Smooth muscle cell (in vitro differentiated cells): ENCODE measurements at regions not wholly inside any gene's neighbourhood (a gene's known extent, or its start where the extent isn't known, plus 50 kb on each side); places are given as distances from the start of the nearest gene placed in this dataset.

Source experiments
- DNase-seq: peaks from one replicate; lab custom pipeline; 2025; ENCODE audit not compliant: unreplicated experiment; lab: John Stamatoyannopoulos, UW
- H2AFZ ChIP-seq: fragments of 200-600 bp; sonication (generic); 2 replicates; pipeline ENCODE4 v1.6.0; 2016; ENCODE audit warnings: antibody characterized with exemption, low read depth, mild to moderate bottlenecking
- H3F3A ChIP-seq: fragments of 200-600 bp; sonication (generic); 2 replicates; pipeline ENCODE4 v1.6.0; 2017; ENCODE audit warnings: antibody characterized with exemption, low read depth
- H3K27ac ChIP-seq: fragments of 200-600 bp; sonication (generic); 2 replicates; pipeline ENCODE4 v1.5.1; 2016; ENCODE audit warnings: low read depth, mild to moderate bottlenecking
- H3K27me3 ChIP-seq: fragments of 200-600 bp; sonication (generic); 2 replicates; pipeline ENCODE4 v1.6.1; 2016; ENCODE audit warnings: low read depth, mild to moderate bottlenecking
- H3K36me3 ChIP-seq: fragments of 200-600 bp; sonication (generic); 2 replicates; pipeline ENCODE4 v1.5.1; 2016; ENCODE audit warnings: low read depth
- H3K4me1 ChIP-seq: fragments of 200-600 bp; sonication (generic); 2 replicates; pipeline ENCODE4 v1.5.1; 2016; ENCODE audit warnings: low read depth
- H3K4me2 ChIP-seq: fragments of 200-600 bp; sonication (generic); 2 replicates; pipeline ENCODE4 v1.6.0; 2016; ENCODE audit warnings: mild to moderate bottlenecking
- H3K4me3 ChIP-seq: fragments of 200-600 bp; sonication (generic); 2 replicates; pipeline ENCODE4 v1.5.1; 2016; ENCODE audit warnings: mild to moderate bottlenecking
- H3K79me2 ChIP-seq: fragments of 200-600 bp; sonication (generic); 2 replicates; pipeline ENCODE4 v1.6.0; 2016; ENCODE audit warnings: low read depth, mild to moderate bottlenecking
- H3K9ac ChIP-seq: fragments of 200-600 bp; sonication (generic); 2 replicates; pipeline ENCODE4 v1.6.0; 2016; ENCODE audit warnings: low read depth
- H3K9me3 ChIP-seq: fragments of 200-600 bp; sonication (generic); replicated peaks from 2 replicates; pipeline ENCODE4 v1.5.1; 2016; ENCODE audit warnings: low read depth
- H4K20me1 ChIP-seq: fragments of 200-600 bp; sonication (generic); 2 replicates; pipeline ENCODE4 v1.6.0; 2016; ENCODE audit warnings: low read depth
- WGBS: methylation state at CpG from one replicate; pipeline ENCODE4 v1.1.7; 2016; ENCODE audit warnings: low lambda C conversion rate; 5-methylcytosine and 5-hydroxymethylcytosine counted together
- TF ChIP-seq, protein P1 (sequence below): fragments of 200-600 bp; sonication (generic); IDR thresholded peaks from 2 replicates; pipeline ENCODE4 v1.5.1; 2017; ENCODE audit warnings: borderline replicate concordance, mild to moderate bottlenecking, antibody characterized with exemption; ENCODE audit not compliant: insufficient read depth, poor library complexity, severe bottlenecking

- H3K4me1 ChIP-seq: peaks cover 5% of the 10 kb centered on the region
- no peak overlapping the region for H3K4me2 ChIP-seq
- no peaks in the 10 kb centered on the region for H3F3A ChIP-seq
- H3K9ac ChIP-seq: no peak overlapping the region
- H3K27ac ChIP-seq: no peak overlapping the region
- no peak for DNase-seq
- H3K36me3 ChIP-seq: no peaks in the 10 kb centered on the region
- TF ChIP-seq, protein P1, sequence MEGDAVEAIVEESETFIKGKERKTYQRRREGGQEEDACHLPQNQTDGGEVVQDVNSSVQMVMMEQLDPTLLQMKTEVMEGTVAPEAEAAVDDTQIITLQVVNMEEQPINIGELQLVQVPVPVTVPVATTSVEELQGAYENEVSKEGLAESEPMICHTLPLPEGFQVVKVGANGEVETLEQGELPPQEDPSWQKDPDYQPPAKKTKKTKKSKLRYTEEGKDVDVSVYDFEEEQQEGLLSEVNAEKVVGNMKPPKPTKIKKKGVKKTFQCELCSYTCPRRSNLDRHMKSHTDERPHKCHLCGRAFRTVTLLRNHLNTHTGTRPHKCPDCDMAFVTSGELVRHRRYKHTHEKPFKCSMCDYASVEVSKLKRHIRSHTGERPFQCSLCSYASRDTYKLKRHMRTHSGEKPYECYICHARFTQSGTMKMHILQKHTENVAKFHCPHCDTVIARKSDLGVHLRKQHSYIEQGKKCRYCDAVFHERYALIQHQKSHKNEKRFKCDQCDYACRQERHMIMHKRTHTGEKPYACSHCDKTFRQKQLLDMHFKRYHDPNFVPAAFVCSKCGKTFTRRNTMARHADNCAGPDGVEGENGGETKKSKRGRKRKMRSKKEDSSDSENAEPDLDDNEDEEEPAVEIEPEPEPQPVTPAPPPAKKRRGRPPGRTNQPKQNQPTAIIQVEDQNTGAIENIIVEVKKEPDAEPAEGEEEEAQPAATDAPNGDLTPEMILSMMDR: no peak
- H3K79me2 ChIP-seq: no peaks in the 10 kb centered on the region
- peaks cover 35% of the 10 kb centered on the region for H3K27me3 ChIP-seq
- no peak overlapping the region for H3K4me3 ChIP-seq
- H3K9me3 ChIP-seq: no peaks in the 10 kb centered on the region
- no peak overlapping the region for H2AFZ ChIP-seq
- H4K20me1 ChIP-seq: no peaks in the 10 kb centered on the region
- WGBS: 90% methylated on average over 3 of the region's 3 CpGs
Measured at GRCh38 chr6:166228425-166228824, 60.8 kb upstream of the TBXT start.

DNA sequence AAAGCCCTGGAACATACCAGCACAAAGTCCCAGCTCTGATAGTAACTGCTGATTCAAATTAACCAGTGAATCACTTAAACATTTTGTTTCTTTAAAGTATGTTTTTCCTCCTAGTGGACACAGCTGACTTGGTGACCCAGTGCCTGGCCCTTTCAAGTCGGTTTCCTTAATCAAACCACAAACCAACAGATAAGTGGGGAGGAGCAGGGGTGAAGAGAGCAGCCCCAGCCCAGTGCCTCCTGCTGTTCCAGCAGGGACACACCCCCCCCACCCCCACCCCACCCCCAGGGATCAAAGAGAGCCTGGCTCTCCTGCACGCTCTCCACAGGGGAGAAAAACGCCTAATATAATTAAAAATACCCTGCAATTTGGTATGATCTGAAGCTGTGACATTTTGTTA lies 55.4 kb upstream of the TBXT start:
- H3K4me2 ChIP-seq: peak overlapping the region; percentile 54
- DNase-seq: no peak
- H3K9me3 ChIP-seq: no peaks in the 10 kb centered on the region
- peaks cover 13% of the 10 kb centered on the region for H3K27me3 ChIP-seq
- no peak overlapping the region for H3K27ac ChIP-seq
- no peaks in the 10 kb centered on the region for H3K79me2 ChIP-seq
- TF ChIP-seq, protein P1: no peak
- H3F3A ChIP-seq: no peaks in the 10 kb centered on the region
- no peaks in the 10 kb centered on the region for H4K20me1 ChIP-seq
- no peak overlapping the region for H3K4me3 ChIP-seq
- H2AFZ ChIP-seq: no peak overlapping the region
- H3K36me3 ChIP-seq: no peaks in the 10 kb centered on the region
- no peaks in the 10 kb centered on the region for H3K4me1 ChIP-seq
- no peak overlapping the region for H3K9ac ChIP-seq
- WGBS: 33% methylated on average over 3 of the region's 3 CpGs

- H2AFZ ChIP-seq: no peak overlapping the region
- H3K79me2 ChIP-seq: no peaks in the 10 kb centered on the region
- TF ChIP-seq, protein P1: no peak
- H3K27ac ChIP-seq: no peak overlapping the region
- H3K27me3 ChIP-seq: peaks cover 10% of the 10 kb centered on the region
- H3K4me2 ChIP-seq: no peak overlapping the region
- no peaks in the 10 kb centered on the region for H3K36me3 ChIP-seq
- no peak overlapping the region for H3K4me3 ChIP-seq
- H3F3A ChIP-seq: no peaks in the 10 kb centered on the region
- no peak overlapping the region for H3K9ac ChIP-seq
- H3K4me1 ChIP-seq: no peaks in the 10 kb centered on the region
- DNase-seq: no peak
- H4K20me1 ChIP-seq: no peaks in the 10 kb centered on the region
- WGBS: 73% methylated on average over 9 of the region's 9 CpGs
- H3K9me3 ChIP-seq: no peaks in the 10 kb centered on the region
Measured at GRCh38 chr6:166222631-166223030, 55.0 kb upstream of the TBXT start.

GRCh38 chr6:166221636-166222035 lies 54.0 kb upstream of the TBXT start:
- no peaks in the 10 kb centered on the region for H3K9me3 ChIP-seq
- H4K20me1 ChIP-seq: no peaks in the 10 kb centered on the region
- no peak overlapping the region for H2AFZ ChIP-seq
- H3K27ac ChIP-seq: no peak overlapping the region
- no peak overlapping the region for H3K4me3 ChIP-seq
- 76% methylated on average over 12 of the region's 12 CpGs for WGBS
- DNase-seq: no peak
- no peaks in the 10 kb centered on the region for H3F3A ChIP-seq
- TF ChIP-seq, protein P1: no peak
- no peak overlapping the region for H3K4me2 ChIP-seq
- no peaks in the 10 kb centered on the region for H3K79me2 ChIP-seq
- no peak overlapping the region for H3K9ac ChIP-seq
- no peaks in the 10 kb centered on the region for H3K27me3 ChIP-seq
- no peaks in the 10 kb centered on the region for H3K4me1 ChIP-seq
- no peaks in the 10 kb centered on the region for H3K36me3 ChIP-seq
